Stimulated activated CD8-positive, alpha-beta memory T cell treated with anti-CD3 and anti-CD28 coated beads, Interleukin-7, amount 100 ng/mL, for 48 hours (primary cell): ENCODE measurements at regions not wholly inside any gene's neighbourhood (a gene's known extent, or its start where the extent isn't known, plus 50 kb on each side); places are given as distances from the start of the nearest gene placed in this dataset.

Experiments
- DNase-seq, 2 donors: peaks; one replicate each; pipeline ENCODE4 v3.0.0-alpha.2; 2020; ENCODE audit warnings: low read depth in 1 of 2; ENCODE audit errors: extremely low read depth in 1 of 2

DNA sequence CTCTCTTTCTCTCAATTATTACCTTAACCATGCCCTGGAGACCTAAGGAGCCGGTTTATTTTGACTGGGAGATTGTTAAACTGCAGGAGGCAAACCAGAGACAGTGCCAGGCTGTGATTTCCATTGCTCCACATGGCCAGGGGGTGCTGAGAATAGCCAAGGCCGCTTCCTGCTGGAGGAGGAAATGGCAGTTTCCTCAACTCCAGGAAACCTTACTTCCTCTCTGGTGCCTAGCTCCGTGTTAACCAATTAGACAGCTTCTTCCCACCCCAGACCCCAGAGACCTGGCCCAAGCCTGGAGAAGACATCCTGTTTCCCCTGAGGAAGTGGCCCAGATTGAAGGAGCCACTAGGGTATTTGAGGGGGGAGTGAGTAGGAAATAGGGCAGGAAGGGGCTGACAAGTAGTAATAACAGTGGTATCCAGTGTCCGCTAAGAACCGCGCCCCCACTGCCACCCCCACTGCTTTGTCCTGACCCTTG lies 161.2 kb downstream of the PLPP3 start:
- DNase-seq: no peak

- no peak for DNase-seq
Measured at GRCh38 chr1:56417646-56418045, 161.7 kb downstream of the PLPP3 start.

DNA sequence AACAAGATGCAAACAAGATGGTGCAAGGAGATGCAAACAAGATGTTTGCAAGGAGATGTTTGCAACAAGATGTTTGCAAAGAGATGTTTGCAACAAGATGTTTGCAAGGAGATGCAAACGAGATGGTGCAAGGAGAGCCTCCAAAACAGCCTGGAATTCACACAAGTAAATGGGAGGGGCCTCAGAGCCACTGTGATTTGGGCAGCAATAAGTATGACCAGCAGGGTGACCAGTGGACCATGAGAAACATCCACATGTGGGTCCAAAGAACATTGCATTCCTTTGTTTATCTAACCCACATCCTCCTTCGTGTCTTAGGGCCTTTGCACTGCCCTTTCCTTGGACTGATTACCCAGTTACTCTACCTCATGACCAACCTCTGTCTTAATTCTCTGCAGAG lies 162.9 kb downstream of the PLPP3 start:
- no peak for DNase-seq

DNA sequence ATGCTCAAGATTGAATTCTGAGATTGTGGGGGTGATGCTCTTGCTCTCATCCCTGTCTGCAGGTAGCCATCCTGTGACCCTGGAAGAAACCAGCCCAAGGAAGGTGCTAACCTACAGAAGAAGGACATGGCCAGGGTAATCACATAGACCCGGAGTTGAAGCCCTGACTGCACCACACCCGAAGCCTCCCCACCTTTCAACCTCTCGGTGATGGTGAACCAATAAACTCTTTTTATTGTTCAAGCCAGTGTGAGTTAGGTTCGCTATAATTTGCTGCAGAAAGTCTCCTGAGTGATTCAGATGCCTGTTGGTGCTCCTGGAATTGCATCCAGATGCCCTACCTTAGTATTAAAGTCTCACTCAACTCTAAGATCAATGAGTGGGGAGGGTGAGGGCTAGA lies 163.6 kb downstream of the PLPP3 start:
- no peak for DNase-seq

- DNase-seq: no peak
Measured at GRCh38 chr1:56415258-56415657, 164.1 kb downstream of the PLPP3 start.

DNA sequence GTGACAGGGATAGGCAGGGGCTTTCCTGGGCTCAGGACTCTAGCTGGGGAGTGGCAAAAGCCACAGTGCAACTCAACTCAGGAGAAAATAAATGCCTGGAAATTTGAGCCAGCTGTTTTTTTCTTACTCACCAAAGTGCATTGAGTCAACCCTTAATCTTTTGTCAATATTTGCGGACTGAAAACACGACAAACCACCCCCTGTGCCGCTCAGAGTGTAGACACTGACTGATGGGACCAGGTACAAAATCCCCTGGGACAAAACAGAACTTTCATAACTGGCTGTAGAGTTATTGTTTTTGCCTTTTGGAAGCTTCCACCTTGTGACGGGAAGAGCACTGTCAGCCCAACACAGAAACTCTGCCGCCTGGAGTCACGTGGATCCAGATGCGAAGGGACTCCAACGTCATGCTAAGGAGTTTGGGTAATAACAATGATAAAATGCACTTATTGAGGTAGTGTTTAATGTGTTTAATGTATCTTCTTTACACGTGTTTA lies 164.6 kb downstream of the PLPP3 start:
- DNase-seq: no peak

- no peak for DNase-seq
Measured at GRCh38 chr1:56413671-56414199, 165.6 kb downstream of the PLPP3 start.

DNA sequence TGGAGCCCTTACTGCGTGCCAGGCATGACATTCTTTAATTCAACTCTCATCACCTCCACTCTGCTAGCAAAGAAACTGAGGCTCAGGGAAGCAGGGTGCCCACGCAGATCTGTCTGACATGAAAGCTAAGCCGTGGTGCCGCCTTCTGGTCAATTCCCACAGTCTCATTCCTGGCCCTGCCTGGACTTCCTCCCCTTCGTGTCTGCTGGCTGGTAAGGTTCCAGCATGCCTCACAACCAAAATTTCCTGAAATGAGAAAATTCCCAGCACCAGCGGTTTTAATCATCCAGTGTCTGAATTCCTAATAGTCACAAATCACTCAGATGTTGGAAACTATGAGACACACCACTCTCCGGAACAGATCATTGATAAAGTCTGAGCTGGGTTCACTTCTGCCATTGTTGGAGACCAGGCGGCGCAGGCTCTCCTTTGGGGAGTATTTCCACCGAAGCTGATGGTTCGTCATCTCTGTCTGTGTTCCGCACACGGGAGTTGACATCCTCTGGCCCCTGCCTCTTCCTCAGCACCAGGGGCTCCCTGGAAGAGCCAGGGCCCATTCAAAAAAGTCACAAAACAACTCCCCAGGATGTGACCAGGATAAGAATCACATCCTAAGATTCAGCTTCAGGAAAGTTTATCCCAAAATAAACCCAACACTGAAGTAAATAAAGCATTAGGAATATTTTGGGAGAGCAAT lies 167.7 kb downstream of the PLPP3 start:
- no peak for DNase-seq

DNA sequence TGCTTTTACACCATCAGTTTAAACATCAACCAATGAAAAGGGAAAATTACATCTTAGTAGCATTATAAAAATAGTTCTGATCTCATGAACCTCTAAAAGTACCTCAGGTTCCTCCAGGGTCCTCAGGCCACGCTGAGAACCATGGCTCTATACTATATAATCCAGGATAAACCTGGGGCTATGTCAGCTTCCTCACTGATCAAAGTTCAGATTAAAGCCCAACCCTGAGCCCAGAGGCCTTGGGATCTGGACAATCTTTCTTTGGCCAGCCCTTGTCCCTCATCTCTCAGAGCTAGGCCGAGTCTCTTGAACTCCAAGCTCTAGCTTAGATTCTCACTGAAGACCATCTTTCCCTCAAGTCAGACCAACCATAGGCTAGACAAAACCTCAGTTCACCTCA lies 168.3 kb downstream of the PLPP3 start:
- no peak for DNase-seq

- no peak for DNase-seq
Measured at GRCh38 chr1:56410405-56410804, 169.0 kb downstream of the PLPP3 start.

GRCh38 chr1:56409112-56409691 lies 170.2 kb downstream of the PLPP3 start:
- no peak for DNase-seq

GRCh38 chr1:56406821-56407220 lies 172.5 kb downstream of the PLPP3 start:
- DNase-seq: no peak

- no peak for DNase-seq
Measured at GRCh38 chr1:56404561-56405030, 174.8 kb downstream of the PLPP3 start.

GRCh38 chr1:56404066-56404465 lies 175.3 kb downstream of the PLPP3 start:
- DNase-seq: no peak

DNA sequence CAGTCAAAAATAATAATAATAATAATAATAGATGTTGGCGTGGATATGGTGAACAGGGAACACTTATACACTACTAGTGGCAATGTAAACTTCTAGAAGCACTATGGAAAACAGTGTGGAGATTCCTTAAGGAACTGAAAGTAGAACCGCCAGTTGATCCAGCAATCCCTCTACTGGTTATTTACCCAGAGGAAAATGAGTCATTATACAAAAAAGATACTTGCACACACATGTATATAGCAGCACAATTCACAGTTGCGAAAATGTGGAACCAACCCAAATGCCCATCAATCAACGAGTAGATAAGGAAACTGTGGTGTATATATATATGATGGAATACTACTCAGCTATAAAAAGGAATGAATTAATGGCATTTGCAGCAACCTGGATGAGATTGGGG lies 176.0 kb downstream of the PLPP3 start:
- no peak for DNase-seq

DNA sequence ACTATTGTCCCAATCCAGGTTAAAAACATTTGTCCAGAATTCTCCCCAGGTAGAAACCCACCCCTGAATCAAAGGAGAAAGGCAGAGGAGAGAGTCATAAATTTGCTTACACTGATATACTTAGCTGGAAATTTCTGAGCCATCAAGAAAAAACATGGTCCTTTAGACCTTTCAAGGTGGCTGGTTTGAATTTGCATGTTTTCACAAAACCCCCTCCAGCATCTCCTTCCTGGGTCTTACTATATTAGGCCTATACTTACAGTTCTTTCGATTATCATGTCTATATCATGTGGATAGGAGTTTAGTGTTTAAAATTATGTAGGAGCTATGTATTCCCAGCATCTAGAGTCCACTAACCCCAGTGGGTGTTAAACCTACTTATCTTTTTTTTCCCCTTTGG lies 178.2 kb downstream of the PLPP3 start:
- DNase-seq: no peak

- DNase-seq: no peak
Measured at GRCh38 chr1:56400526-56400925, 178.8 kb downstream of the PLPP3 start.

GRCh38 chr1:56399795-56400194 lies 179.6 kb downstream of the PLPP3 start:
- no peak for DNase-seq

DNA sequence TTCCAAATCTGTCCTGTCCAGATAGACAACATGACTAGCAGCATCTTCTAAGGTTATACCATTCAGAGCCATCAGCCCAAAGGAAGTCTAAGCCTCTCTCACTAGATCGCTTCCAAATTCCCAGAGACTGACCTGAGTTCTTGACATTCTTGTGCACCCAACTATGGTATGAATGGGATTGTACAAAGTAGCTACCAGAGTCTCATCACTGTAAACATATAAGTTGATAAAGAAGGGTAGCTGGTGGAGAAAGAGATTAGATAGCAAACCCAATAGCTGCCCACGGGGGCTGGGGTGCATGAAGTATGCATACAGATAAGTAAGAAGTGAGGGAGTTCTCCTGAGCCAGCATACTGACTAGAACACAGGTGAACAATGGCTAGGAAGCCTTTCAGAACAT lies 180.0 kb downstream of the PLPP3 start:
- no peak for DNase-seq

DNA sequence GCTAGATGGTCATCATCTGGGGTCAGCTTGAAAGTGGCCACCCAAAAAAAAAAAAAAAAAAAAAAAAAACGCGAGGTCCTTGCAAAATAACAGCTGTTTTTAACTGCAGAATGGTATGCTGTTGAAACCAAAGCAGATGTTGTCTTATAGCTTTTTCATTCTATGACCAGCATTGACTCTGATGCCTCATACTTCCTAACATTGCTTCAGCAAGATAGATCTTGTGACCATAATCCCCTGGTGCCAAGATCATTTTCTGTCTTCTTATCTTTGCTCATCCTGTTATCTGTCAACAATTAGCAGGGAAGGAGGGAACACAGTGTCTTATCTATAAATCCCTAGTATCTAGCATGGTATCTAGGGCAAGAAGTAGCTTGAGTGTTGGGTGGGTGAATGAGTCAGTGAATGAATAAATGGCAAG lies 181.5 kb downstream of the PLPP3 start:
- no peak for DNase-seq

GRCh38 chr1:56397409-56397808 lies 182.0 kb downstream of the PLPP3 start:
- DNase-seq: no peak

GRCh38 chr1:56396581-56396980 lies 182.8 kb downstream of the PLPP3 start:
- no peak for DNase-seq
